Activated naive CD8-positive, alpha-beta T cell treated with anti-CD3 and anti-CD28 coated beads, Interleukin-2, amount 10 ng/mL, durations not matched to agents 7 days and 5 days (primary cell): ENCODE measurements at regions not wholly inside any gene's neighbourhood (a gene's known extent, or its start where the extent isn't known, plus 50 kb on each side); places are given as distances from the start of the nearest gene placed in this dataset.

ENCODE experiments used
- ATAC-seq: fragments of 150-1000 bp; cut with Tn5 transposase; one replicate; pipeline ENCODE4 v1.10.0; 2021; ENCODE audit warnings: low read depth, moderate library complexity
- POLR2A ChIA-PET: fragments of 350-600 bp; sonication (Branson Sonifier 250); formaldehyde crosslinking; loops from one replicate; lab custom pipeline; 2021; ENCODE audit warnings: antibody characterized with exemption; lab: Charles Lee
- DNase-seq: peaks from one replicate; pipeline ENCODE4 v3.0.0; 2021
- H3K27ac Mint-ChIP-seq: one replicate; pipeline ENCODE4 v1.8.0; 2022; ENCODE audit warnings: mild to moderate bottlenecking, mixed read lengths
- H3K27me3 Mint-ChIP-seq: one replicate; pipeline ENCODE4 v1.8.0; 2022; ENCODE audit warnings: mild to moderate bottlenecking, moderate library complexity, mixed read lengths
- H3K36me3 Mint-ChIP-seq: one replicate; pipeline ENCODE4 v1.8.0; 2021; ENCODE audit warnings: mild to moderate bottlenecking, mixed read lengths
- H3K4me1 Mint-ChIP-seq: one replicate; pipeline ENCODE4 v1.8.0; 2021; ENCODE audit warnings: mixed read lengths
- H3K4me3 Mint-ChIP-seq: one replicate; pipeline ENCODE4 v1.8.0; 2022; ENCODE audit warnings: mild to moderate bottlenecking, moderate library complexity, mixed read lengths
- H3K9me3 Mint-ChIP-seq: one replicate; pipeline ENCODE4 v1.8.0; 2021; ENCODE audit warnings: mixed read lengths

DNA sequence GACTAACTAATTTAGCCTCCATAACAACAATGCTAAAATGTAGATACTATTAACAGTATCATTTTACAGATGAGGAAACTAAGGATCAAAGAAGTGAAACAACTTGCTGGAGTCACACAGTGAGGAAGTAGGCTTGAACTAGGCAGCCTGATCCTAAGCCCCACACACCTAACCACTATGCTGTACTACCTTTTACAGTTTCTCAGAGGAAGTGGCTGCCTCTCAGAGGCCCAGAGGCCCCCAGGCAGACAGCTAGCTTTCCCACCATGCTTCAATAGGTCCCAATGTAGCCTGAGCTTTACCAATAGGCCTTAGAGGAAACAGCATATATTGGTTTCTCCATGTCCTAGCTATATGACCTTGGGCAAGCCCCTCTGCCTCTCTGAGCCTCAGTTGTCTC is 69.4 kb upstream of the PJA1 start:
- no peak overlapping the region for H3K27ac Mint-ChIP-seq
- no peaks in the 10 kb centered on the region for H3K27me3 Mint-ChIP-seq
- H3K4me1 Mint-ChIP-seq: no peaks in the 10 kb centered on the region
- POLR2A ChIA-PET: no interaction called here
- no peaks in the 10 kb centered on the region for H3K9me3 Mint-ChIP-seq
- DNase-seq (no peak), ATAC-seq (no peak)
- no peaks in the 10 kb centered on the region for H3K36me3 Mint-ChIP-seq
- no peak overlapping the region for H3K4me3 Mint-ChIP-seq

DNA sequence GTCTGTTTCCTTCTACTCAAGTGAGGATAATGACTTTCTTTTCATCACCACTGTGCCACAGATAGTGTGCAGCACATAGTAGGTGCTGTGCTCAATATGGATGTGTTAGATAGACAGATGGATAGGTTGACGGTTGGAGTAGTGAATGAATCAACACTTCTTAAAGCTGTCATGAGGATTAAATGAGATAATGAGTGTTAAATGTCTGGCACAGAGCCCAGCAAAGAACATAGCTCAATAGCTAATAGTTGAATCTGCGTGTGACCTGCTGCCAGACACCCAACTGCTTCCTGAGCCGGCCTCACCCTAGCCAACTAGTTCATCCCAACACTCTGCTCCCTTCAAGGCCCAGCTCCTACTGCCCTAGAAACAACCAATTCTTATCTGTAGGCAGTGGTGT is 67.7 kb upstream of the PJA1 start:
- H3K36me3 Mint-ChIP-seq: no peaks in the 10 kb centered on the region
- no peak overlapping the region for H3K4me3 Mint-ChIP-seq
- H3K9me3 Mint-ChIP-seq: no peaks in the 10 kb centered on the region
- DNase-seq (no peak), ATAC-seq (no peak)
- H3K27ac Mint-ChIP-seq: no peak overlapping the region
- H3K27me3 Mint-ChIP-seq: no peaks in the 10 kb centered on the region
- POLR2A ChIA-PET: no interaction called here
- no peaks in the 10 kb centered on the region for H3K4me1 Mint-ChIP-seq

- POLR2A ChIA-PET: no interaction called here
- no peaks in the 10 kb centered on the region for H3K4me1 Mint-ChIP-seq
- ATAC-seq (no peak), DNase-seq (no peak)
- no peaks in the 10 kb centered on the region for H3K27me3 Mint-ChIP-seq
- no peaks in the 10 kb centered on the region for H3K36me3 Mint-ChIP-seq
- H3K4me3 Mint-ChIP-seq: no peak overlapping the region
- H3K27ac Mint-ChIP-seq: no peak overlapping the region
- no peaks in the 10 kb centered on the region for H3K9me3 Mint-ChIP-seq
Measured at GRCh38 chrX:69231903-69232302, 66.7 kb upstream of the PJA1 start.

DNA sequence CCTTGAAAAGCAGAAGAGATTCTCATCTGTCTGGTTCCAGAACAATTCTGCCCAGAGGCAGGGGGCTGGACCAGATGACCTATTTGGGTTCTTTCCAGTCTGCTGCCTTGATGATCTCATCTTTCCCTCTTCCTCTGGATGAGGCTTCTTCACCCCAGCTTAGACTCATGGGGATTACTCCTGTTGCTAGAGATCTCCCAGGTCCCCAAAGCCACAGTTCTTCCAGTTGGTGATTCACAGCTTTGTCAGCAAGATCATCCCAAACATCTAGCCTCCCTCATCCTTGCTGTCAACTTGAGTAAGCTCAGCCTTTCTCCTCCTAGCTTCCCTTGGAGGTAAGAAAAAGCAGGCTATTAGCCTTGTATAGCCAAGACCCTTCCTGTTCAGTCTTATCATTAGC is 64.2 kb upstream of the PJA1 start:
- Mint-ChIP-seq H3K27me3 (no peaks in the 10 kb centered on the region), H3K4me1 (peaks cover 1% of the 10 kb centered on the region), H3K9me3 (no peaks in the 10 kb centered on the region), H3K4me3 (no peak overlapping the region), H3K27ac (no peak overlapping the region), H3K36me3 (no peaks in the 10 kb centered on the region)
- DNase-seq (no peak), ATAC-seq (no peak)
- POLR2A ChIA-PET: no interaction called here

GRCh38 chrX:69228732-69229131 is 63.5 kb upstream of the PJA1 start:
- Mint-ChIP-seq H3K4me1 (peaks cover 1% of the 10 kb centered on the region), H3K9me3 (no peaks in the 10 kb centered on the region), H3K27me3 (no peaks in the 10 kb centered on the region), H3K36me3 (no peaks in the 10 kb centered on the region), H3K27ac (no peak overlapping the region), H3K4me3 (no peak overlapping the region)
- no peak for DNase-seq
- POLR2A ChIA-PET: no interaction called here
- no peak for ATAC-seq

DNA sequence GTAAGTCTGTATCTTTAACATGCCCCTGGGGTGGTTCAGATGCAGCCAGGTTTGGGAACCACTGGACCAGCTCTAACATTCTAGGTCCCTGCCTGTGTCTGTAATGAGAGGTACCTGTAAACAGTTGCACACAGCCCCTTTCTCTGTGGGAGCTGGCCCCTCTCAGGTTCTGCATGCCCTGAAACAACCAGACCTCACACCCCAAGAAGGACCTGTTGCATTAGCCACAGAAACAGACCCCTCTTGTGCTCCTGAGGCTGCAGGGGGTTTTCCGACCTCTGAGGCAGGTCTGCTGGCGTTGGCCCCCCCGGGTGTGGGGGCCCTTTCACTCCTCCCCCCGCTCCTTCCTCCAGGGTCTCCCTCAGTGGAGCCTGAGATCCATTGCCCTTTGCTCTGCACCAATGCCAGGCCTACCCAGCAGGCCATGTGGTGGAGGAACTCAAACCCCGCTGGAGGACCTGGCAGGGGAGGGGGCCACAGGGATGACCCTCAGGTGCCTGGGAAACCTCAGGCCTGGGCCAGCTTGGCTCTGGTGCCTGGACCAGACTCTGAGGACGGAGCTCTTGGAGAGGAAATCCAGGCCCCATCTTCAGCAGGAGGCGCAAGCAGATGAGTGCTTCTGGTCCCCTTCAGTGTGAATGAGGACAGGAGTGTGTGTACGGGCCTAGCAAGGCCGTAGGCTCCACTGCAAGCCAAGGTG is 61.4 kb upstream of the PJA1 start:
- H3K4me3 Mint-ChIP-seq: no peak overlapping the region
- H3K4me1 Mint-ChIP-seq: peaks cover 1% of the 10 kb centered on the region
- H3K36me3 Mint-ChIP-seq: no peaks in the 10 kb centered on the region
- no peak overlapping the region for H3K27ac Mint-ChIP-seq
- no peaks in the 10 kb centered on the region for H3K9me3 Mint-ChIP-seq
- POLR2A ChIA-PET: no interaction called here
- DNase-seq: no peak
- no peaks in the 10 kb centered on the region for H3K27me3 Mint-ChIP-seq
- no peak for ATAC-seq

DNA sequence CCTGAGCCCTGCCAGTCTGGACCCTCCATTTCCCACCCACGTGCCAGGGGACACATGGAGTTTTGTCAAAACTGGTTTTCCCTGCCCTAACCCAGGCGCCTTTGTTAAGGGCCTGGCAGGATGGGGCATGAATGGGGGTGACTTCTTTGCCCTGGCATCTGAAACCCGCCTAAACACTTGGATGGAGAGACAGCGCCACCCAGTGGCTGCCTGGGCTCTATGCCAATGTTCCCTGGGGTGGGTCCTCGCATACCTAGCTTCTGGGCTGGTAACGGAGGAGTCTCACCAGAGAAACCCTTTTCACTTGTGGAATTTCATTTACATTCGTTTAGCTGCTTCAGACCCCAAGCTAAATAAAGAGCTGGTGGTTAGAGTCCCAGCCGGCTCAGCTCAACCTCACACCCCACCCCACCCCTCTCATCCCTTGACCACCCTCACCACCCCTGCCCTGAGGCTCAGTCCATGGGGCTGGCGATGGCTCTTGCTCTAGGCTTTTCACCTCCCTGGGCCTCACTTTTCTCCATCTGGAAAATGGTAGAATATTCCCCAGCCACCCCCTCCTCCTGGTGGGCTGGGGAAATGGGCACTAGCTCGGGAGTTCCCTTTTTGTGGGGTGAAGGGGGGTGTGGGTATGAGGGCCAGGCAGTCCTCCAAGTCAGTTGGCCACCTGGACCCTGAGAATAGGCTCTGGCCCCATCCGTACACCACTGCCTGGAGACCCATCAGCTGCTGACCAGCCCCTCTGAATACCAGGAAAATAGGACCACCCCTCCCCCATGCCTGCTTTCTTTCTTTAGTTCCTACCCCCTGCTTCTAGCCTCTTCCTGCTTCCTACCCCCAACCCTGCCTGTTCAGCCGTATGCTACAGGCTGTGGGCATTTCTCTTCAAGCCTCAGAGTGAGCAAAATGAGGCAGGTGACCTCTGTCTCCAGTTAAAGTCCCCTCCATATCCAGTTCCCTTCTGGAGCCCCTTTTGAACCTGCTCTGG is 57.1 kb upstream of the PJA1 start:
- POLR2A ChIA-PET: interaction anchor here (1.3 kb wide), 1 partner anchor 394 kb away, joined by 5 read pairs; the partner anchor contains the start of gene EFNB1
- H3K9me3 Mint-ChIP-seq: no peaks in the 10 kb centered on the region
- H3K27ac Mint-ChIP-seq: no peak overlapping the region
- DNase-seq (peak; percentile 75), ATAC-seq (peak; percentile 67)
- no peak overlapping the region for H3K4me3 Mint-ChIP-seq
- H3K36me3 Mint-ChIP-seq: no peaks in the 10 kb centered on the region
- H3K4me1 Mint-ChIP-seq: peaks cover 1% of the 10 kb centered on the region
- no peaks in the 10 kb centered on the region for H3K27me3 Mint-ChIP-seq

DNA sequence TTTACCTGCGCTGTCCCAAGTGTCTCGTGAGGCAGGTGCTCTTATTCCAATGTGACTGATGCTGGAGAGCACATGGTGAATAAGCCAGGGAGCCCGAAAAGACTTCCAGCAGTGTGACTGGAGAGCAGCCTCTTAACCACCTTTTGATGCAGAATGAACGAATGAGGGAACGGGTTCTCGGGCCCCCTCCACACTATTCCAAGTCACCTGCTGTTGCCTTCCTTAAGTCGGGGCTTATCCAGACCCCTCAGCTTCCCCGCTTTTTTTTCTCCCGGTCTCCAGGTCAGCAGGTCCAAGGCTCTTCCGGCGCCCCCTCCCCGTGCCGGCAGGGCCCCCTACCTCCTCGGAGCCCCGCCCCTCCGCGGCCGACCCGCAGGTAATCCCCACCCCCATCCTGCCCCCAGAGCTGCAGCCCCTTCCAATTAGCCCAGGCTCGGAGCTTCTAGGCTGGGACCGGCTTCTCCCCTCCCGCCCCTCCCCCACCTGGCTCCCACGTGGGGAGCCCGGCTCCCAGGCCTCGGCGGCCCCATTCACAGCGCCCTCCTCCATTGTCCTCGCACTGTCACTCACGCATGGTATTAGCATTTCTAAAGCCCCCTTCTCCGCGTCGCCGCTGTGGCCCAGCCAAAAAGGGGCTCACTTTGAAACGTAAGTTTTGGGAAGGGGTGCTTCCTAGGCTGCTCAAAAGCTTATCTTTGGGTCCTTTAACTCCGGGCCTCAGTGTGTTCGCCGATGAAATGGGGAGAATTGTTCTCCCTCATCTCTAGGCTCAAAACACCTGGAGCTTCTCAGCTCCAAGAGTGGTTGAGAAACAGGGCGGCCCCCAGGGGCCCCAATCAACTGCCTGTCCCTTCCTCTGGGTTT is 56.2 kb upstream of the PJA1 start:
- H3K4me3 Mint-ChIP-seq: no peak overlapping the region
- no peak for ATAC-seq

DNA sequence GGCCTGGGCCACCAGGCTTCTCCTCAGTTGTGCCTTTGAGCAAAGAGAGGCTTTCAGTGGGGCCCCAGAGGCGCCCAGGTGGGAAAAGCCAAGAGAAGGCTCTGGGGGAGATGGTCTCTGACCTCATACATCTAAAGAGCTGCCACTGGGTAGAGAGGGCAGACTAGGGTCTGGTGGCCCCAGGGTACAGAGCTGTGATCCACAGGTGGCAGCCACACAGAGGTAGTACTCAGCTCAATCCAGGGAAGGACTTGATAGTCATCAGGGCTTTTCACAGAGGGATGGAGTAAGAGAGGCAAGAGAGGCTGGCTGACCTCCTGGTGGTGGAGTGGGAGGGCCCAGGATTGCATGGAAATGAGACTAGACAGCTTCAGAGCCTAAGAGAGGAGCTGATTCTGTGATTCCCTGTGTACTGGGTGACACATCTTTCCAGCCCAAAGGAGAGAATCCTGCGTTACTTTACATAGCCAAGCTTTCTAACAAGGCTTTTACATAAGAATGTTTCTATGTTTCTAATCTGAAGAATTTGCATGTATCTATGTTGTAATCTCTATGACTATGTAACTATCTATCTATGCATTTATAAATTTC is 53.2 kb upstream of the PJA1 start:
- no peak overlapping the region for H3K27ac Mint-ChIP-seq
- no peak for DNase-seq
- no peak for ATAC-seq
- H3K27me3 Mint-ChIP-seq: no peaks in the 10 kb centered on the region
- H3K4me3 Mint-ChIP-seq: no peak overlapping the region
- H3K4me1 Mint-ChIP-seq: no peaks in the 10 kb centered on the region
- no peaks in the 10 kb centered on the region for H3K36me3 Mint-ChIP-seq
- no peaks in the 10 kb centered on the region for H3K9me3 Mint-ChIP-seq
- POLR2A ChIA-PET: no interaction called here

More for the DNA sequence above, 56.2 kb upstream of the PJA1 start:
- H3K36me3 Mint-ChIP-seq: no peaks in the 10 kb centered on the region
- no peaks in the 10 kb centered on the region for H3K27me3 Mint-ChIP-seq
- peaks cover 1% of the 10 kb centered on the region for H3K4me1 Mint-ChIP-seq
- H3K9me3 Mint-ChIP-seq: no peaks in the 10 kb centered on the region
- DNase-seq: no peak
- POLR2A ChIA-PET: interaction anchor here (1.3 kb wide), 1 partner anchor 393 kb away, joined by 5 read pairs; the partner anchor contains the start of gene EFNB1
- H3K27ac Mint-ChIP-seq: no peak overlapping the region

DNA sequence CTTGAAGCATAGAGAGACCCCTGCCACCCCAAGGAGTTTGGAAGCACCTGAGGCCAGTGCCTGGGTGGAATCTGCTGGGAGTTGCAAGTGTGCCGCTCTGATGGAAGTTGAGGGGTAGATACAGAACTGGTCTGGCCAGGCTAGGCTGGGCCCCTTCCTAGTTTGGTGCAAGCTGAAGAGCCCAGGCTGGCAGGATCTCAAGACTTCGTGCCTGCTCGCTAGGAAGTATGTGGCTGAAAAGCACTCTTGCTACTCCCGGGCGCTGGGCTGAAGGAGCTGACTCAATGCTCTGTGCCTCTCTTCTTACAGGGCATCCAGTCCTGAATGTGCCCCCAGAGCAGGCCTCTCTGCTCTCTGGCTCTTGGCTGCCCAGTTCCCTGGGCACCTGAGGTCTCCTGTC is 51.7 kb upstream of the PJA1 start:
- no peaks in the 10 kb centered on the region for H3K27me3 Mint-ChIP-seq
- H3K4me1 Mint-ChIP-seq: no peaks in the 10 kb centered on the region

GRCh38 chrX:69216446-69216845 is 51.2 kb upstream of the PJA1 start:
- Mint-ChIP-seq H3K9me3 (no peaks in the 10 kb centered on the region), H3K4me1 (no peaks in the 10 kb centered on the region), H3K36me3 (no peaks in the 10 kb centered on the region), H3K27me3 (no peaks in the 10 kb centered on the region), H3K4me3 (no peak overlapping the region), H3K27ac (no peak overlapping the region)
- DNase-seq: no peak
- ATAC-seq: no peak
- POLR2A ChIA-PET: no interaction called here

More for the DNA sequence above, 51.7 kb upstream of the PJA1 start:
- no peak overlapping the region for H3K27ac Mint-ChIP-seq
- H3K4me3 Mint-ChIP-seq: no peak overlapping the region
- ATAC-seq: no peak
- no peaks in the 10 kb centered on the region for H3K36me3 Mint-ChIP-seq
- POLR2A ChIA-PET: no interaction called here
- no peaks in the 10 kb centered on the region for H3K9me3 Mint-ChIP-seq
- DNase-seq: no peak

- H3K27me3 Mint-ChIP-seq: no peaks in the 10 kb centered on the region
- no peak for DNase-seq
- H3K9me3 Mint-ChIP-seq: no peaks in the 10 kb centered on the region
- POLR2A ChIA-PET: no interaction called here
- no peak for ATAC-seq
- no peak overlapping the region for H3K4me3 Mint-ChIP-seq
- H3K36me3 Mint-ChIP-seq: no peaks in the 10 kb centered on the region
- no peaks in the 10 kb centered on the region for H3K4me1 Mint-ChIP-seq
- H3K27ac Mint-ChIP-seq: no peak overlapping the region
Measured at GRCh38 chrX:69215161-69215875, 50.1 kb upstream of the PJA1 start.
